A673 (cell line): ENCODE measurements at regions not wholly inside any gene's neighbourhood (a gene's known extent, or its start where the extent isn't known, plus 50 kb on each side); places are given as distances from the start of the nearest gene placed in this dataset.

Source experiments
- BruUV-seq: library from RNA; stranded (reverse); fragments of 400-500 nt; replicated peaks from 2 replicates; lab custom pipeline; 2021; lab: Mats Ljungman, UMichigan
- CTCF ChIA-PET: fragments of 300-600 bp; sonication (Branson Sonifier 250); formaldehyde crosslinking; loops from one replicate; lab custom pipeline; 2022; ENCODE audit warnings: antibody characterized with exemption; lab: Charles Lee
- POLR2A ChIA-PET: fragments of 300-600 bp; sonication (Branson Sonifier 250); formaldehyde crosslinking; loops from one replicate; lab custom pipeline; 2022; ENCODE audit warnings: antibody characterized with exemption; ENCODE audit not compliant: low non-redundant PET; lab: Charles Lee
- DNase-seq: peaks from one replicate; pipeline ENCODE4 v3.0.0-alpha.2; 2015; ENCODE audit warnings: low spot score
- H3K27ac ChIP-seq: fragments of 200-600 bp; sonication (generic); 2 replicates; pipeline ENCODE4 v1.5.1; 2016; ENCODE audit warnings: mixed run types, low read depth, mild to moderate bottlenecking, mixed read lengths, antibody characterized with exemption, low read length; ENCODE audit not compliant: poor library complexity, severe bottlenecking
- H3K27me3 ChIP-seq: fragments of 200-600 bp; sonication (generic); replicated peaks from 2 replicates; pipeline ENCODE4 v1.6.1; 2017; ENCODE audit warnings: mixed run types, low read depth, mild to moderate bottlenecking, mixed read lengths, antibody characterized with exemption, low read length; ENCODE audit not compliant: insufficient read depth, poor library complexity
- H3K36me3 ChIP-seq: fragments of 200-600 bp; sonication (generic); 2 replicates; pipeline ENCODE4 v1.6.1; 2016; ENCODE audit warnings: mixed run types, mild to moderate bottlenecking, mixed read lengths, antibody characterized with exemption, low read length; ENCODE audit not compliant: insufficient read depth, poor library complexity, severe bottlenecking
- H3K4me1 ChIP-seq: fragments of 200-600 bp; sonication (generic); 2 replicates; pipeline ENCODE4 v1.6.1; 2017; ENCODE audit warnings: mixed run types, mild to moderate bottlenecking, mixed read lengths, antibody characterized with exemption, low read length; ENCODE audit not compliant: insufficient read depth, poor library complexity, severe bottlenecking
- H3K4me3 ChIP-seq: fragments of 200-600 bp; sonication (generic); 2 replicates; pipeline ENCODE4 v1.5.1; 2016; ENCODE audit warnings: low read depth, mixed run types, mild to moderate bottlenecking, mixed read lengths, low read length; ENCODE audit not compliant: poor library complexity, severe bottlenecking
- H3K9me3 ChIP-seq: fragments of 200-600 bp; sonication (generic); 2 replicates; pipeline ENCODE4 v1.6.1; 2016; ENCODE audit warnings: mixed run types, low read depth, mild to moderate bottlenecking, mixed read lengths, antibody characterized with exemption, low read length; ENCODE audit not compliant: poor library complexity, severe bottlenecking
- CTCF ChIP-seq: fragments of 300-800, 200-600 bp; sonication (generic); conservative IDR thresholded peaks from 2 replicates; pipeline ENCODE4 v1.5.1; 2017; ENCODE audit warnings: low read depth, mild to moderate bottlenecking, antibody characterized with exemption, low read length, moderate library complexity, mixed read lengths
- EZH2 ChIP-seq: fragments of 200-600 bp; sonication (generic); IDR thresholded peaks from 2 replicates; pipeline ENCODE4 v1.6.1; 2017; ENCODE audit warnings: borderline replicate concordance, low read depth, mild to moderate bottlenecking, mixed read lengths, antibody characterized with exemption, low read length; ENCODE audit not compliant: poor library complexity, severe bottlenecking
- intact Hi-C: fragments of 100-400 bp; cut with micrococcal nuclease; formaldehyde crosslinking; loops from one replicate; pipeline ENCODE4 v1.10.0; 2022; ENCODE audit not compliant: unreplicated experiment

- CTCF ChIA-PET: no interaction called here
- POLR2A ChIA-PET: no interaction called here
- TF ChIP-seq CTCF: no peak
- no peak for TF ChIP-seq EZH2
Measured at GRCh38 chr2:60068755-60069154, 484.7 kb downstream of the BCL11A start.

DNA sequence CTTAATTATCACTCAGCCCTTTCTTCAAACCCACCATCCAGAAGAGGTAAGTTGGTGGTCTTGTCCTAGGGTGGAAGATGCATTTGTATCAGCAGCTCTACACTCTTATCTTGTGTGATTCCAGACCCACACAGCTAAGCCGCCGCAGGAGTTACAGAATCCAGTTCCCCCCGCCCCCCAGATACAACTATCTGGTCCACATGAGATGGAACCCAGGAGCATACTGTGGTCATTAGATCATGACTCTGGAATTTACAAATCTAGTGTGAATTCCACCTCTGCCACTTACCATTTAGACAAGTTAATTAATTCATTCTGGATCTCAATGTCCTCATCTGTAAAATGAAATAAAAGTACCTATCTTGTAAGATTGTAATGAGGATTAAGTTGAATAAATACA is 486.4 kb downstream of the BCL11A start:
- no peak overlapping the region for H3K4me3 ChIP-seq
- intact Hi-C loops: no loop called here
- H3K27ac ChIP-seq: no peak overlapping the region
- BruUV-seq: no TSS peak
- no peaks in the 10 kb centered on the region for H3K9me3 ChIP-seq
- CTCF ChIA-PET: no interaction called here
- POLR2A ChIA-PET: no interaction called here
- H3K4me1 ChIP-seq: no peaks in the 10 kb centered on the region
- no peak for DNase-seq
- H3K36me3 ChIP-seq: no peaks in the 10 kb centered on the region
- TF ChIP-seq EZH2 (no peak), CTCF (no peak)
- peaks cover 32% of the 10 kb centered on the region for H3K27me3 ChIP-seq

More at GRCh38 chr2:60068755-60069154, 484.7 kb downstream of the BCL11A start:
- BruUV-seq: no TSS peak
- Histone ChIP-seq H3K4me1 (no peaks in the 10 kb centered on the region), H3K4me3 (no peak overlapping the region), H3K9me3 (no peaks in the 10 kb centered on the region), H3K27ac (no peak overlapping the region), H3K36me3 (no peaks in the 10 kb centered on the region), H3K27me3 (peaks cover 33% of the 10 kb centered on the region)
- intact Hi-C loops: no loop called here
- DNase-seq: no peak

DNA sequence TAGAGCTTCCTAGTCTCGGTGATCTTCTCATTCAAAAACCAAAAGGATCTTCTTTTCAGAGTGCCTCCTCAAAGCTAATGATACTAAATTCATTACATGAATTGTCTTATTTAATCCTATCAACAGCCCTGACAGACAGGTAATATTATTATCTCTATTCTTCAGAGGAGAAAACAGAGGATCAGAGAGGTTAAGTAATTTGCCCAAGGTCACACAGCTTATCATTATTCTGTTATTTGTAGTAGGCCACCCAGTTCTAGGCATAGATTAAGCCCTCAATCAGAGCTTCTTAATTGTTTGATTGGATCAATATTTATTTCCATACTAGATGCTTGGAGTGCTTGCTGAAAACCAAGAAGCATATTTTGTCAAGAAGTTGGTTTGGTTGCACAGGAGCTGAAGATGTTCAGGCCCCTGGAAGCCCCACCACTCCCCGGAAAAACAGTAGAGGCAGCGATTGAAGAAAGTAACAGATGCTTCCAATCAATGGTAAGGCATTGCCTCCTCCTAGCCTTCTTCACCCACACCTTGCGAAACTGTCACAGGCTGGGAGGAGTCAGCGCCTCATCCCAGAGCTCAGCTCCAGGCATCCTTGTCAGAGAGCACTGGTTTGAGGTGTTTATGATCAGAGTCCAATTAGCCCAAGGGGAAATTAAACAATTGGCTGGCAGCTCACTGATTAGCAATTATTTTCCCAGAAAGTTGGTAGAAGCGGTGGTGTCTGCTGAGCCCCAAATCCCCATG is 487.2 kb downstream of the BCL11A start:
- no TSS peak for BruUV-seq
- Histone ChIP-seq H3K4me1 (no peaks in the 10 kb centered on the region), H3K36me3 (no peaks in the 10 kb centered on the region), H3K27ac (no peak overlapping the region), H3K27me3 (peaks cover 30% of the 10 kb centered on the region), H3K4me3 (no peak overlapping the region), H3K9me3 (no peaks in the 10 kb centered on the region)
- CTCF ChIA-PET: no interaction called here
- POLR2A ChIA-PET: no interaction called here
- no peak for DNase-seq
- intact Hi-C loops: no loop called here
- TF ChIP-seq CTCF: no peak
- no peak for TF ChIP-seq EZH2
